Choroid plexus epithelial cell (primary cell): ENCODE measurements at regions not wholly inside any gene's neighbourhood (a gene's known extent, or its start where the extent isn't known, plus 50 kb on each side); places are given as distances from the start of the nearest gene placed in this dataset.

Experiments used
- DNase-seq: peaks from one replicate; pipeline ENCODE4 v3.0.0-alpha.2; 2010; ENCODE audit warnings: low read depth
- H3K4me3 ChIP-seq: 2 replicates; pipeline ENCODE4 v1.5.1; 2011; ENCODE audit warnings: low read depth, mild to moderate bottlenecking, control low read depth, low read length, moderate library complexity
- CTCF ChIP-seq: conservative IDR thresholded peaks from 2 replicates; pipeline ENCODE4 v1.5.1; 2011; ENCODE audit warnings: low read depth, mild to moderate bottlenecking, control low read depth, inconsistent platforms, low read length, moderate library complexity

DNA sequence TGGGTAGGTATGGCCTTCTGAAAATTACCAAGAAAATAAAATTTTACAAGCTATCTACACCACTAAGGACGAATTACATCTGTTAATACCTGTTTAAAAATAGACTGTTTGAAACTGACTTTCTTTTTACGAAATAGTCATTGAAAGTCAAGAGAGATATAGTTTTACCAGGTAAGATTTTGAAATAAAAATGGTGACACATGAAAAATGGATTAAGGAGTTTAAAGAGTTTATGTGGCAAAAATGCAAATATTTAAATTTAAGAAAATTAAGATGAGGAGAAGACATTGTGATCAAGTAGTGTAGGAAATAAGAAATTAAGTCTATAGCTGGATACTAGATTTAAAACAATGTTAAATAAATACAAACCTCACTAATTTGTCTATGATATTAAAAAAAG is 271.5 kb downstream of the TRIB2 start:
- DNase-seq: no peak
- H3K4me3 ChIP-seq: no peak overlapping the region
- TF ChIP-seq CTCF: no peak

GRCh38 chr2:12990523-12990922 is 273.8 kb downstream of the TRIB2 start:
- no peak overlapping the region for H3K4me3 ChIP-seq
- DNase-seq: peak; percentile 12
- peak; percentile 39 for TF ChIP-seq CTCF

DNA sequence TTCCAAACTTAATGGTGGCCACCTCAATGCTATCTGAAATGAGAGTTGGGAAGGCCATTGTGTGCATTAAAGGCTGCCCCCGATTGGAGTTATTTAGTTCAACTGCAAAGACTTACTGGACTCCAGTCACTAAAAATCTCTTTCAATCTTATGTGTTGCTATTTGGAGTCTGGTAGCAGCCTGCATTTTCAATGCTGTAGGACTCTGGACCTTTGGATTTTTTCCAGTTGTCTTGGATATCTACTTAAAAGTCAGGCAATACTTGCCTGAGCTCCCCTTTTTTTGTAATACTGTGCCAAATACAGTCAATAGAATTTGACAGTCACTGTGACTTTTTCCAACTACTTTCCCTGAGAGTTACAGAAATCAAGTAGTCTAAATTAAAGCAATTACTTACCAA is 281.9 kb downstream of the TRIB2 start:
- no peak overlapping the region for H3K4me3 ChIP-seq
- no peak for TF ChIP-seq CTCF
- DNase-seq: no peak

- TF ChIP-seq CTCF: no peak
- no peak overlapping the region for H3K4me3 ChIP-seq
- DNase-seq: peak; percentile 64
Observed at GRCh38 chr2:13000664-13001363, 284.1 kb downstream of the TRIB2 start.

DNA sequence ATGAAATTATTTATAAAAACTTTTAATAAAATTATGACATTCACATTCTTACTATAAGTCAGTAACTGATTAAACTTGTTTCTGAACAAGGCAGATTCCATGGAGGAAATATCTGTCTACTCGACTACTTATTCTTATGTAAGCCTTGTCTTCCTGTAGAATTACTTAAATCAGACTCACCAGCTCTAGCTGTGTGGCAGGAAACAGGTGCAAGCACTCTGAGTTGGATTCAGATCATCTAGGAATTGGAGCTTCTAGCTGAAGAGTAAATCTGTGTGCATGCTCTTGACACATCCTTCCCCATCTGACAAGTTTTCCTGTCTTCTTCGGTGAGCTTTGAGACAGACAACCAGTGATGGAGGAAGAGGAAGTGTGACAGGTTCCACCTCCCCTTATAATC is 284.7 kb downstream of the TRIB2 start:
- DNase-seq: no peak
- no peak overlapping the region for H3K4me3 ChIP-seq
- TF ChIP-seq CTCF: no peak

DNA sequence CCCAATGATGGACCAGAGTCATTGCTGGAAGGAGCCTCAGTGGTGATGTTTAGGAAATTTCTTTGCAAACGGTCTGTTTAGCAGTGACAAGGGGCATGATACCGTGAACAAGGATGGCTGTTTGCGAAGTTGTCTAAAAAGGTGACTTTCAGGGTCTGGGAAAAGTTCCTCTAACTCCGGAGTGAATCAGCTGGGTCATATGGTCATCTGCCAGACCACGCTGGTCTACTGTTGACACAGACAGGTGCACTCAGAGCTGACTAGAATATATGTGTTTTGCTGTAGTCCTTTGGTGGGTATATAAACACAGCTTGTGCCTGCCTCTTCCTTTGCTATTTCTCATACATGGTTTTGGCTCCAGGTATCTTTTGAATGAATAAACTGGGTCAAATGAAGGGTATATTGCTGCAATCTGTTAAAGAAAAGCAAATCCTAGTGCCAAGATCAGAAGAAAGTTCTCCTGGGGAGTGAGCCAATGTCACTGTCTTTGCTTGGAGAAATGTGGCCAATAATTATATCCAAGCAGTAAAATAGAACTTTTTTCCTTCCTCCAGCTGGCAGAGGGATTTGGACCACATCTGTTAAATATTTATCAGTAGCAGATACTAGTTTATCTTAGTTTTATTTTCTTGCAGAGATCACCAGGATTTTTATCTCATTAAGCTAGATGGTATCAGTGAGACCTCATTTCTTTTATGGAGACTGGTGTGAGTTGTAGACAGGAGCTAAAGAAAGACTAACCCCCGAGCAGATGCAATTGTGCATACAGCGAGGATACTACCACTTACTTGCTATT is 286.0 kb downstream of the TRIB2 start:
- TF ChIP-seq CTCF: no peak
- no peak for DNase-seq
- no peak overlapping the region for H3K4me3 ChIP-seq

DNA sequence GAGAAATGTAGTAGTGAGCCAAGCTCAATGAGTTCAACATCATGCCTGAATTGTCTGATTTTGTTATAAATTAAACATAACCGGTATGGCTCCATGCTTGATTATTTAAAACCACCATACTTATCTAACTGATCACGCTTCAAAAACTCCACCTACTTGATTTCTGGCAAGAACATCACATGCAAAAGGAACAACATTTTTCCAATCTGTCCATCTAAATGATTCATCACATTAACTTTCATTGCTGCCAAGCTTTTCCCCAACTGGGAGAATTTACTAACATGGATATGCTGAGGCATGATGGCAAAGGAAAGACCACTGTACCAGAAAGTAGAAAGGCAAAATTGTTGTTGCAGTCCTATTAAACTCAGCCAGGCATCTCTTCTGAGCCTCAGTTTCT is 286.8 kb downstream of the TRIB2 start:
- peak; percentile 15 for DNase-seq
- H3K4me3 ChIP-seq: no peak overlapping the region
- no peak for TF ChIP-seq CTCF
